Stimulated activated CD4-positive, alpha-beta T cell treated with anti-CD3 and anti-CD28 coated beads, Interleukin-4, amount 100 ng/mL, for 24 hours (primary cell): ENCODE measurements at regions not wholly inside any gene's neighbourhood (a gene's known extent, or its start where the extent isn't known, plus 50 kb on each side); places are given as distances from the start of the nearest gene placed in this dataset.

Experiments used
- DNase-seq: peaks from one replicate; pipeline ENCODE4 v3.0.0-alpha.2; 2020

DNA sequence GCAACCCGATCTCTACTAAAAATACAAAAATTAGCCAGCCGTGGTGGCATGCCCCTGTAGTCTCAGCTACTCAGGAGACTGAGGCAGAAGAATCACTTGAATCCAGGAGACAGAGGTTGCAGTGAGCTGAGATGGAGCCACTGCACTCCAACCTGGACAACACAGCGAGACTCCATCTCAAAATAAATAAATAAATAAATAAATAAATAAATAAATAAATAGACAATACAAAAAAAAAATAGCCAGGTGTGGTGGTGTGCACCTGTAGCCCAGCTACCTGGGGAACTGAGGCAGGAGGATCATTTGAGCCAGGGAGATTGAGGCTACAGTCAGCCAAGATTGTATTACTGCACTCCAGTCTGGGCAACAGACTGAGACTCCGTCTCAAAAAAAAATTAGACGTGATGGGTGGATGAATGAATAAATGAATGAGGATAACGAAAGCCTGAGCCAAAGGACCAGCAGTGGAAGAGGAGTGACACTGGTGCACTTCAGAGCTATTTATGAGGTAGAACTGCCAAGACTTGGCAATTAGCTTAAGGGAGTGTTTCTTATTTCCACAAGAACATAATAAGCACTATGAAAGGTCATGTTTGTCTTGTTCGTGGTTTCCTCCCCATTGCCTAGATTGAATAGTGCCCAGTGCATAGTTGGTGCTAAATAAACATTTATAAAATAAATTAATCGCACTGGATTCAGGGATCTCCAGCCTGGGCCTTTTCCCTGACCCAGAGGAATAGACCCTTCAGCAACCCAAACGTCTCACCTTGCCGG is 232.2 kb downstream of the IDS start:
- DNase-seq, result no peak

GRCh38 chrX:149267878-149268813 is 237.0 kb downstream of the IDS start:
- DNase-seq, result no peak

DNA sequence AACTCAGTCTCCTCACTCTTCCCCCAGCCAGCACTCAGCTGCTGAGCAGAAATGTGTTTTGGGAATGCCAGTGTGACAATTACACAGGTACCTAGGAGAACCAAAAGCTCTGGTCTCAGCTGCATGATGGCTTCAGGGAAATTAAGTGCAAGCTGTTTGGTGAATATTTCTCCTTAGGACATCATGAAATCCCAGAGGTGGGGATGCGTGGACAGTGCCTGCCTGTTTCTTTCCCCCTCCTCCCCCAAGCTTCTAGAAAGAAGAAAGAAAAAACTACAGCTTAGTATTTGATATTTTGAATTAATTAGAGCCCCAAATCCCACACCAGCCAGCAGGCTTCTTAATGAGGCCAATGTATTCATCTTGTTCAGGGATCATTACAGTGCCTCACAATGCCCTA is 243.0 kb downstream of the IDS start:
- DNase-seq, result no peak

DNA sequence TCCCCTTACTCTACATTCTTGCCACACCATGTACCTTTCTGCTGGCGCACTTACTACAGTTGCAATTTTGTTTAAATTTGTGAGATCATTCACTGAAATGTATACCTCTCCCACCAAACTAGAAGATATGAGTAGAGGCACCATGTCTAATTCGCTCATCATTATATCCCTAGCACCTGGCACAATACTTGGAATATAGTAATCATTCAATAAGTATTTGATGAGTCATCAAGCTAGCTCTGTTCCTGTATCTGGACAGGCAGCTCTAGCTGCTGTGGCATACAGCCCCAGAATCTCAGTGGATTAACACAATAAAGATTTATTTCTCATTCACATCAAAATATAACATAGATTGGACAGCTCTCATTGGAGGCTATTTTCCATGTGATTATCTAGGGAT is 245.9 kb downstream of the IDS start:
- DNase-seq, result no peak

DNA sequence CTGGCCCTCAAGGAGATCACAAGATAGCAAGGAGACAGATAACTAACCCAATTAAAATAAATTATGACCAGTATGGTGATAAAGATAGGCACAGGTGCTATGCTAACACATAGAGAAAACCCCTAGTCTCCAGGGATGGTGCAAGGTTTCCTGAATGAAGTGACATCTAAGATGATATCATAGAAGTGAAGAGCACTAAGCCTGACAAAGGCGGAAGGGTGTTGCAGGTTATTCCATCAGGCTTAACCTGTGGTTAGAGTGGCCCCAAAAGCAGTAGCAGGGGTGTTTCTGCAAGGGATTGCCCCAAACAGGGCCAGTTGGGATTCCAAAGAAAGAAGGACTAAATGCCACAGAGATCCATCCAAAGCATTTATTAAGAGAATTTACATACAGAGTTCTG is 249.2 kb downstream of the IDS start:
- DNase-seq, result no peak

- no peak for DNase-seq
Measured at GRCh38 chrX:149248073-149248625, 257.0 kb downstream of the IDS start.

- no peak for DNase-seq
Measured at GRCh38 chrX:149230689-149231088, 274.4 kb downstream of the IDS start.

- no peak for DNase-seq
Measured at GRCh38 chrX:149223854-149224253, 281.3 kb downstream of the IDS start.

DNA sequence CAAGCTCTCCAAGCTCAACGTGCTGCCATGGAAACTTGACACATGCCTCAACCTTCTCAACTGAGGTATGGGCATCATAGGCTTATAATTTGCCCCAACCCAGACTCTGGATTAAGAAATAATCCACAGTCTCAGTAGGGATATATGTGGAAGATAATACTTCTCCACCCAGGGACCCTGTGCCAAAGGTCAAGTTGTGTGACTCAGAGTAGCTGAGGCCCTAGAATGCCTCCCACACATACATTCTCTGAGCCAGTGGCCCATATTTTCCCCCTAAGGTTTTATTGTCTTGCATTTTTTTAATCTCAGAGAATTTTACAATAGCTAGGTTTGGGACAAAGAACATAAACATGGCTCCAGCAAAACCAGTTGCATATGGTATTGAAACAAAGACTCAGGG is 283.1 kb downstream of the IDS start:
- no peak for DNase-seq

GRCh38 chrX:149221230-149221629 is 283.9 kb downstream of the IDS start:
- DNase-seq, result no peak

DNA sequence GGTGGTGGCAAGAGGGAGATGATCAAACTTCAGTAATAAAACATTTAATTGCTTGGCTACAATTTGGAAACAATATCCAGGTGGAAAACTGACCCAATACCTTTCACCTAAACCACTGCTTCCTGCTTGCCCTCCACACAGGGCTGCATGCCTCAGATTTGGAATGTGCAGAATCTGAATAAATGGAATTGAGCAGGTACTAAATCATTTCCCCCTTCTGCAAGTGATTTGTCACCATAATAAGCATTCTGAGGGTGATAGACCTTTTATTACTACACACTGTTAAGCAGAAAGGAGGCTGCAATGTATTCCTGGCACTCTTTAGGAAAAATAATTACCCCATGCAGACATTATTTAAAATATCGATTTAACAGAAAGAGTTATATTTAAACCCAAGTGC is 291.8 kb downstream of the IDS start:
- no peak for DNase-seq

DNA sequence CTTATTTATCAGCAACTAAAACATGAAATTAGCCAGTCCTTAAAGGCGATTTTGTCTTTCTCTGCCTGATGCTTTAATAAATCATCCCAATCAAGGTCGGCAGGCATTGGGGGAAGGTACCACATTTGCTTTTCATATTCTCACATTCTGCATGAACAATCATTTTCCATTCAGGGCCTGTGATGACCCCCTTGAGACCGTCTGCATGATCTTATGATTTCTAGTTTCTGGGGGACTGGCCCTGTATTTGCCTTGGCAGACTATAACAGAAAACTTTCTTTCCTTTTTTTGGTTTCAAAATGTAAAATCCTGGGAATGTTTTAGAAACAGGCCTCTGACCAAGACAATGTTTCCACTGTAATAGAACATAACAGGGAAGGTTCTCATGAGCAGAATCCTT is 296.8 kb downstream of the IDS start:
- no peak for DNase-seq

GRCh38 chrX:149207518-149207917 is 297.6 kb downstream of the IDS start:
- no peak for DNase-seq

DNA sequence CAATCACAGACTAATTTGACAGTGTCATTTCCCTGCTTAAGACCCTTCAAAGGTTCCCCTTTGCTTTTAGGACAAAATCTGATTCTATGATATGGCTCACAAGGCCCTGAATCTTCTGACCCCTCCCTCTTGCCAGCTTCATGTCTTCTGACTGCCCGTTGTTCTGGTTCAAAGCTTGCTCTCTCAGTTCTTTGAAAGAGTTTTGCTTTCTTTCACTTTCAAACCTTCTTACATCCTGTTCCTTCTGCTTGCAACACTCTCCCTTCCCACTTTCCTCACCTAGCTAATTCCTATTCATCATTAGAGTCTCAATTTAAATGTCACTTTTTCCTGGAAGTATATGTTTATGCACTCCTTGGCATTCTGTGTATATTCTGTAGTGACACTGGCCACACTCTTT is 299.2 kb downstream of the IDS start:
- no peak for DNase-seq

DNA sequence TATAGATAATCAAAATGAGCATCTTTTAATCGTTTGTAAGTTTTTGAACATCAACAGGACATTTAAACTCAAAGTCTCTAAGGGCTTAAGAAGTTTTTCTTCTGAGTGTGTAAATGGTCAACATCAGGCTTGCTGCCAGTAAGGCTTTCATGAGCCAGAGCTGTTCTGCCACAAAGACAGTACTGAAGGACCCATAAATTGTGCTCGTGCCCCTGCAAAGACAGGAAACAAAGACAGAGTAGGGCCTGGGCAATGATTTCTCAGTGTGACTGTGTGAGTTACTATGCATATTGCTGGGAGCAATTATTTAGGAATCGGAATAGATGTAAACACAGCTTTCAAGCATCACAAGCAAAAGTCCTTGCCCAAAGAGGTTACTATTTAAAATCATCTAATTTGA is 300.0 kb downstream of the IDS start:
- no peak for DNase-seq

GRCh38 chrX:149199734-149200133 is 305.4 kb downstream of the IDS start:
- no peak for DNase-seq

DNA sequence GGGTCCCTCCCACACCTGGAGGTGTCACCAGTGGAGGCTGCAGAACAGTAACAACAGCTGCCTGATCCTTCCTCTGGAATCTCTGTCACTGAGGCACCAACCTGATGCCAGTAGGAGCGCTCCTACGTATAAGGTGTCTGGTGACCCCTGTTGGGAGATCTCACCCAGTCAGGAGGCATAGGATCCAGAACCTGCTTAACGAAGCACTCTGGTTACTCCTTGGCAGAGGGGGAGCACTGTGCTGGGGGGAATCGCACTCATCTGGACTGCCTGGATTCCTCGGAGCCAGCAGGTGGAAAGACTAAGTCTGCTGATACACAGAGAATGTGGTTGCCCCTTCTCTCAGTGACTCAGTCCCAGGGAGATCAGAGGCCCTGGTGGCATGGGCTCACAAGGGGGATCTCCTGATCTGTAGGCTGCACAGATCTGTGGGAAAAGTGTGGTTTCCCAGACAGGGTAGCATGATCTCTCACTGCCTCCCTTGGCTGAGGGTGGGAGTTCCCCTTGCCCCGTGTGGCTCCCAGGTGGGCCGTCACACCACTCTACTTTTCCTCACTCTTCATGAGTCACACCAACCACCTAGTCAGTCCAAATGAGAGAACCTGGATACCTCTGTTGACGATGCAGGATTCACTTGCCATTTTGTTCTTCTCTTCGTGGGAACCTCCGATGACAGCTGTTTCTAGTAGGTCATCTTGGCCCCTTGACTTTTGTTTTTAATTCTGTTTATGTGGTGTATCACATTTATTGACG is 305.9 kb downstream of the IDS start:
- peak; percentile 14 for DNase-seq

- no peak for DNase-seq
Measured at GRCh38 chrX:149185087-149185486, 320.0 kb downstream of the IDS start.

DNA sequence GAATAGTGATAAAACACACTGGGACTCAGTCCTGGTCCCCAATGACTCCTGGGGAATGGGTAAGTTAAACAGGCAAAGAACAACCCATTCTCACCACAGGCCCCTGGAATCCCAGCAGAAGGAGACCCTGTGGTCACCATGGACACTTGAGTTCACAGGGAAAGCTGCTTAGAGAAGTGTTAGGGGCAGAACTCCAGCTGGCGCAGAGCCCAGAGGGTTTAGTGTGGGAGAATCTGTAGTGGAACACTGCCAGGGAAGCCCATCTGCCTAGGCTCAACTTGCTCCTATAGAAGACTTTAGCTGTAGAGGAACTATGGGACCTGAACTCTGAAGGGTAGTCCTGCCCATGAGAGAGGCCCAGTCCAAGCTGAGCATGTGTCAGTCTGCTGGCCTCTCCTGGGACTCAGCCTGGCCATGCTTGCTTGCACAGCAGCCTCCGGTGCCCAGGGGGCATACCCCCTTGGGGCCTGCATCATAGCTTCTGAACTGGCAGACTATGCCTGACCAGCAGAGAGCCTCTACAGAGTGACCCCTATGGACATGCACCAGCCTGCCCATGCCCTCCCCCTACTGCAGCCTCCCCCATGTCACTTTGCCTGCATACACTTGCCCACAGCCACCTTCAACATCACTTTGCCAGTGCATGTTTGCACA is 343.5 kb downstream of the IDS start:
- no peak for DNase-seq

DNA sequence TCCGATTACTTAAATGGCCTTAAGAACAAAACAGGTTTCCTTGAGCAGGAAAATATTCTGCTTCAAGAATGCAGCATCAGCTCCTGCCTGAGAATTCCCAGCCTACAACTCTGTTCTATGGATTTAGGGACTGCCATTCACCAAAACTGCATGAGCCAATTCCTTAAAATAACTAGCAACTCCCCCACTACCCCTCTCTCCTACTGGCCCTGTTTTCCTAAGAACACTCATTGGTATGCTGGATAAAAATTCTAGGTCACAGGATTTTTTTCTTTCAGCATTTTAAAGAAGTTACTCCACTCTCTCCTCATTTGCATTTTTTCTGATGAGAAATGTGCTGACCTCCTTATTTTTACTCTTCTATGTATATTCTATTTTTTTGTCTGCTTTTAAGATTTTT is 347.1 kb downstream of the IDS start:
- no peak for DNase-seq

DNA sequence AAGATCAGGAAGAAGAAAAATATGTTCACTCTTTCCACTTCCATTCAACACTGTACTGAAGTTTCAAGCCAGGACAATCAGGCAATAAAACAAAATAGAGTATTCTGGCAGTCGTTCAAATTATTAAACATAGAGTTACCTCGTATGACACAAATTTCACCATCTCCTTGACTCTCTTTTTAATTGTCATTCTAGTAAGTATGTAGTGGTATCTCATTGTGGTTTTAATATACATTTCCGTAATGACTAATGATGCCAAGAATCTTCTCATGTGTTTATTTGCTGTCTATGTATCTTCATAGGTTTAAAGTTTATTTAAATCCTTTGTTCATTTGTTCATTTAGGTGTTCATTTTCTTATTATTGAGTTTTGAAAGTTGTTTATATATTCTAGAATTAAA is 352.2 kb downstream of the IDS start:
- no peak for DNase-seq
